ENCODE measurements at regions not wholly inside any gene's neighbourhood (a gene's known extent, or its start where the extent isn't known, plus 50 kb on each side); places are given as distances from the start of the nearest gene placed in this dataset.

- Mint-ChIP-seq H3K27ac (ENCODE audit: unreplicated experiment) (no peak overlapping the region), H3K27me3 (ENCODE audit: low read depth) (peaks cover 67% of the 10 kb centered on the region)
These were observed 74.3 kb upstream of the CRHR1 start for GRCh38 chr17:45709728-45710288.

GRCh38 chr17:45715787-45716186 is 68.3 kb upstream of the CRHR1 start:
- no peak for TF ChIP-seq CTCF (IDR thresholded peaks at IDR 0.05)
- no peak for DNase-seq (ENCODE audit: low spot score)
- no peak overlapping the region for H3K4me3 Mint-ChIP-seq (ENCODE audit: unreplicated experiment)
- H3K27me3 Mint-ChIP-seq (ENCODE audit: low read depth), result peaks cover 61% of the 10 kb centered on the region
- peaks cover 2% of the 10 kb centered on the region for H3K9me3 Mint-ChIP-seq (ENCODE audit: low read depth)
- no peak overlapping the region for H3K27ac Mint-ChIP-seq (ENCODE audit: unreplicated experiment)
- H3K4me1 Mint-ChIP-seq (ENCODE audit: low read depth), result peaks cover 5% of the 10 kb centered on the region
- H3K36me3 Mint-ChIP-seq (ENCODE audit: low read depth), result no peaks in the 10 kb centered on the region

More at GRCh38 chr17:45709728-45710288, 74.3 kb upstream of the CRHR1 start:
- H3K36me3 Mint-ChIP-seq (ENCODE audit: low read depth), result no peaks in the 10 kb centered on the region
- H3K9me3 Mint-ChIP-seq (ENCODE audit: low read depth), result peaks cover 2% of the 10 kb centered on the region
- DNase-seq (ENCODE audit: low spot score), result no peak
- TF ChIP-seq CTCF (IDR thresholded peaks at IDR 0.05), result no peak
- no peak overlapping the region for H3K4me3 Mint-ChIP-seq (ENCODE audit: unreplicated experiment)
- H3K4me1 Mint-ChIP-seq (ENCODE audit: low read depth), result no peaks in the 10 kb centered on the region

- DNase-seq (ENCODE audit: low spot score), result no peak
- H3K4me1 Mint-ChIP-seq (ENCODE audit: low read depth), result peaks cover 5% of the 10 kb centered on the region
- H3K27ac Mint-ChIP-seq (ENCODE audit: unreplicated experiment), result no peak overlapping the region
- H3K36me3 Mint-ChIP-seq (ENCODE audit: low read depth), result peaks cover under 1% of the 10 kb centered on the region
- TF ChIP-seq CTCF (IDR thresholded peaks at IDR 0.05), result no peak
- H3K9me3 Mint-ChIP-seq (ENCODE audit: low read depth), result peaks cover 2% of the 10 kb centered on the region
- no peak overlapping the region for H3K4me3 Mint-ChIP-seq (ENCODE audit: unreplicated experiment)
- H3K27me3 Mint-ChIP-seq (ENCODE audit: low read depth), result peaks cover 52% of the 10 kb centered on the region
These were observed 65.3 kb upstream of the CRHR1 start for GRCh38 chr17:45718791-45719190.

- peaks cover 3% of the 10 kb centered on the region for H3K36me3 Mint-ChIP-seq (ENCODE audit: low read depth)
- peaks cover 50% of the 10 kb centered on the region for H3K27me3 Mint-ChIP-seq (ENCODE audit: low read depth)
- no peak for DNase-seq (ENCODE audit: low spot score)
- peak; percentile 65 for TF ChIP-seq CTCF (IDR thresholded peaks at IDR 0.05)
- H3K27ac Mint-ChIP-seq (ENCODE audit: unreplicated experiment), result no peak overlapping the region
- H3K9me3 Mint-ChIP-seq (ENCODE audit: low read depth), result peaks cover 4% of the 10 kb centered on the region
- no peak overlapping the region for H3K4me3 Mint-ChIP-seq (ENCODE audit: unreplicated experiment)
- peaks cover 5% of the 10 kb centered on the region for H3K4me1 Mint-ChIP-seq (ENCODE audit: low read depth)
These were observed 64.6 kb upstream of the CRHR1 start for GRCh38 chr17:45719335-45720071.

GRCh38 chr17:45720386-45720785 is 63.7 kb upstream of the CRHR1 start:
- Mint-ChIP-seq H3K27ac (ENCODE audit: unreplicated experiment) (no peak overlapping the region), H3K9me3 (ENCODE audit: low read depth) (peaks cover 3% of the 10 kb centered on the region), H3K4me3 (ENCODE audit: unreplicated experiment) (no peak overlapping the region), H3K27me3 (ENCODE audit: low read depth) (peaks cover 49% of the 10 kb centered on the region), H3K36me3 (ENCODE audit: low read depth) (peaks cover 3% of the 10 kb centered on the region), H3K4me1 (ENCODE audit: low read depth) (peaks cover 5% of the 10 kb centered on the region)
- no peak for TF ChIP-seq CTCF (IDR thresholded peaks at IDR 0.05)
- DNase-seq (ENCODE audit: low spot score), result no peak

Data from chondrocyte (in vitro differentiated cells).